SH-SY5Y (cell line): ENCODE measurements at regions not wholly inside any gene's neighbourhood (a gene's known extent, or its start where the extent isn't known, plus 50 kb on each side); places are given as distances from the start of the nearest gene placed in this dataset.

Experiments used
- GATA2 ChIP-seq: IDR thresholded peaks from 2 replicates; pipeline ENCODE4 v1.6.1; 2011; ENCODE audit warnings: mild to moderate bottlenecking, low read depth, low read length
- GATA3 ChIP-seq: IDR thresholded peaks from 2 replicates; pipeline ENCODE4 v1.6.1; 2011; ENCODE audit warnings: low read depth, mild to moderate bottlenecking, low read length, moderate library complexity

GRCh38 chr3:67228136-67228535 is 230.0 kb downstream of the KBTBD8 start:
- TF ChIP-seq GATA2 = no peak
- TF ChIP-seq GATA3 = no peak
